Panc1 (cell line): ENCODE measurements at regions not wholly inside any gene's neighbourhood (a gene's known extent, or its start where the extent isn't known, plus 50 kb on each side); places are given as distances from the start of the nearest gene placed in this dataset.

Experiments used
- CTCF ChIP-seq: fragments of 450-650 bp; IDR thresholded peaks from 2 replicates; pipeline ENCODE4 v1.5.1; 2017; ENCODE audit warnings: mild to moderate bottlenecking
- POLR2AphosphoS5 ChIP-seq: IDR thresholded peaks from 2 replicates; pipeline ENCODE4 v1.6.1; 2012; ENCODE audit warnings: mild to moderate bottlenecking, low read depth, low read length, moderate library complexity
- SIN3A ChIP-seq: IDR thresholded peaks from 2 replicates; pipeline ENCODE4 v1.6.1; 2012; ENCODE audit warnings: low read depth, mild to moderate bottlenecking, low read length, moderate library complexity, borderline replicate concordance; ENCODE audit not compliant: insufficient read depth
- TCF7L2 ChIP-seq: IDR thresholded peaks from 2 replicates; pipeline ENCODE4 v1.6.1; 2011; ENCODE audit warnings: mild to moderate bottlenecking, low read depth, low read length, inconsistent platforms
- TF ChIP-seq, protein P1 (sequence below), 2 experiments: IDR thresholded peaks; 2 replicates each; pipeline ENCODE4 v1.6.1; 2011 to 2012; ENCODE audit warnings: low read depth in 2 of 2, control low read depth in 1 of 2, low read length in 1 of 2, mild to moderate bottlenecking in 1 of 2, moderate library complexity in 1 of 2; ENCODE audit not compliant: insufficient read depth in 1 of 2

GRCh38 chr5:136749016-136749415 lies 383.7 kb upstream of the TRPC7 start:
- TF ChIP-seq POLR2AphosphoS5 (no peak), CTCF (no peak), SIN3A (no peak), TCF7L2 (no peak)
- TF ChIP-seq, protein P1, sequence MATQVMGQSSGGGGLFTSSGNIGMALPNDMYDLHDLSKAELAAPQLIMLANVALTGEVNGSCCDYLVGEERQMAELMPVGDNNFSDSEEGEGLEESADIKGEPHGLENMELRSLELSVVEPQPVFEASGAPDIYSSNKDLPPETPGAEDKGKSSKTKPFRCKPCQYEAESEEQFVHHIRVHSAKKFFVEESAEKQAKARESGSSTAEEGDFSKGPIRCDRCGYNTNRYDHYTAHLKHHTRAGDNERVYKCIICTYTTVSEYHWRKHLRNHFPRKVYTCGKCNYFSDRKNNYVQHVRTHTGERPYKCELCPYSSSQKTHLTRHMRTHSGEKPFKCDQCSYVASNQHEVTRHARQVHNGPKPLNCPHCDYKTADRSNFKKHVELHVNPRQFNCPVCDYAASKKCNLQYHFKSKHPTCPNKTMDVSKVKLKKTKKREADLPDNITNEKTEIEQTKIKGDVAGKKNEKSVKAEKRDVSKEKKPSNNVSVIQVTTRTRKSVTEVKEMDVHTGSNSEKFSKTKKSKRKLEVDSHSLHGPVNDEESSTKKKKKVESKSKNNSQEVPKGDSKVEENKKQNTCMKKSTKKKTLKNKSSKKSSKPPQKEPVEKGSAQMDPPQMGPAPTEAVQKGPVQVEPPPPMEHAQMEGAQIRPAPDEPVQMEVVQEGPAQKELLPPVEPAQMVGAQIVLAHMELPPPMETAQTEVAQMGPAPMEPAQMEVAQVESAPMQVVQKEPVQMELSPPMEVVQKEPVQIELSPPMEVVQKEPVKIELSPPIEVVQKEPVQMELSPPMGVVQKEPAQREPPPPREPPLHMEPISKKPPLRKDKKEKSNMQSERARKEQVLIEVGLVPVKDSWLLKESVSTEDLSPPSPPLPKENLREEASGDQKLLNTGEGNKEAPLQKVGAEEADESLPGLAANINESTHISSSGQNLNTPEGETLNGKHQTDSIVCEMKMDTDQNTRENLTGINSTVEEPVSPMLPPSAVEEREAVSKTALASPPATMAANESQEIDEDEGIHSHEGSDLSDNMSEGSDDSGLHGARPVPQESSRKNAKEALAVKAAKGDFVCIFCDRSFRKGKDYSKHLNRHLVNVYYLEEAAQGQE (IDR thresholded peaks at IDR 0.05; ENCODE audit: insufficient read depth in 1 of 2, low read depth in 2 of 2, low read length in 1 of 2) = no peak
